Stomach (tissue), 4 donors: ENCODE measurements at regions not wholly inside any gene's neighbourhood (a gene's known extent, or its start where the extent isn't known, plus 50 kb on each side); places are given as distances from the start of the nearest gene placed in this dataset.
"Not testable (repeated sequence)": the region's sequence is repeated elsewhere in the genome, so short reads cannot be mapped to it uniquely, and the experiment has no call there.

Source experiments
- EP300 ChIP-seq: sonication (generic); formaldehyde crosslinking; IDR thresholded peaks from one replicate; pipeline ENCODE4 v1.6.1; 2017; ENCODE audit warnings: antibody characterized with exemption
- POLR2A ChIP-seq, 4 donors: fragments of 450-650 bp; IDR thresholded peaks; one replicate each; pipeline ENCODE4 v1.6.1; 2016; ENCODE audit warnings: antibody characterized with exemption in 4 of 4, control low read depth in 2 of 4, mild to moderate bottlenecking in 1 of 4, moderate library complexity in 1 of 4
- POLR2AphosphoS5 ChIP-seq, 3 donors: sonication (generic); formaldehyde crosslinking; IDR thresholded peaks; one replicate each; pipeline ENCODE4 v1.6.1; 2016; ENCODE audit warnings: antibody characterized with exemption in 3 of 3
- TF ChIP-seq, protein P1 (sequence below), 7 experiments: fragments of 450-650 bp in 4 of 7; fragments of 200-600 bp in 3 of 7; sonication (generic) in 3 of 7; IDR thresholded peaks; one replicate each; pipeline ENCODE4 v1.5.1; 2016 to 2019; ENCODE audit warnings: antibody characterized with exemption in 7 of 7, control low read depth in 2 of 7, mild to moderate bottlenecking in 1 of 7

GRCh38 chr14:78013911-78014310 lies 156.3 kb upstream of the NRXN3 start:
- TF ChIP-seq POLR2A (IDR thresholded peaks at IDR 0.05); POLR2AphosphoS5 (IDR thresholded peaks at IDR 0.05); EP300: not testable (repeated sequence)
- TF ChIP-seq, protein P1, sequence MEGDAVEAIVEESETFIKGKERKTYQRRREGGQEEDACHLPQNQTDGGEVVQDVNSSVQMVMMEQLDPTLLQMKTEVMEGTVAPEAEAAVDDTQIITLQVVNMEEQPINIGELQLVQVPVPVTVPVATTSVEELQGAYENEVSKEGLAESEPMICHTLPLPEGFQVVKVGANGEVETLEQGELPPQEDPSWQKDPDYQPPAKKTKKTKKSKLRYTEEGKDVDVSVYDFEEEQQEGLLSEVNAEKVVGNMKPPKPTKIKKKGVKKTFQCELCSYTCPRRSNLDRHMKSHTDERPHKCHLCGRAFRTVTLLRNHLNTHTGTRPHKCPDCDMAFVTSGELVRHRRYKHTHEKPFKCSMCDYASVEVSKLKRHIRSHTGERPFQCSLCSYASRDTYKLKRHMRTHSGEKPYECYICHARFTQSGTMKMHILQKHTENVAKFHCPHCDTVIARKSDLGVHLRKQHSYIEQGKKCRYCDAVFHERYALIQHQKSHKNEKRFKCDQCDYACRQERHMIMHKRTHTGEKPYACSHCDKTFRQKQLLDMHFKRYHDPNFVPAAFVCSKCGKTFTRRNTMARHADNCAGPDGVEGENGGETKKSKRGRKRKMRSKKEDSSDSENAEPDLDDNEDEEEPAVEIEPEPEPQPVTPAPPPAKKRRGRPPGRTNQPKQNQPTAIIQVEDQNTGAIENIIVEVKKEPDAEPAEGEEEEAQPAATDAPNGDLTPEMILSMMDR (IDR thresholded peaks at IDR 0.05): not testable (repeated sequence)
